SK-N-MC (cell line): ENCODE measurements at regions not wholly inside any gene's neighbourhood (a gene's known extent, or its start where the extent isn't known, plus 50 kb on each side); places are given as distances from the start of the nearest gene placed in this dataset.

Experiments used
- EZH2 ChIP-seq: fragments of 200-600 bp; sonication (generic); IDR thresholded peaks from one replicate; pipeline ENCODE4 v1.6.1; 2017; ENCODE audit warnings: antibody characterized with exemption
- FOXP2 ChIP-seq: optimal IDR thresholded peaks from 2 replicates; pipeline ENCODE3; 2011; ENCODE audit warnings: mild to moderate bottlenecking, moderate library complexity; ENCODE audit not compliant: insufficient read depth; ENCODE audit errors: extremely low read length, control extremely low read depth
- POLR2AphosphoS5 ChIP-seq: IDR thresholded peaks from 2 replicates; pipeline ENCODE4 v1.6.1; 2012; ENCODE audit warnings: mild to moderate bottlenecking, low read depth, low read length, borderline replicate concordance

DNA sequence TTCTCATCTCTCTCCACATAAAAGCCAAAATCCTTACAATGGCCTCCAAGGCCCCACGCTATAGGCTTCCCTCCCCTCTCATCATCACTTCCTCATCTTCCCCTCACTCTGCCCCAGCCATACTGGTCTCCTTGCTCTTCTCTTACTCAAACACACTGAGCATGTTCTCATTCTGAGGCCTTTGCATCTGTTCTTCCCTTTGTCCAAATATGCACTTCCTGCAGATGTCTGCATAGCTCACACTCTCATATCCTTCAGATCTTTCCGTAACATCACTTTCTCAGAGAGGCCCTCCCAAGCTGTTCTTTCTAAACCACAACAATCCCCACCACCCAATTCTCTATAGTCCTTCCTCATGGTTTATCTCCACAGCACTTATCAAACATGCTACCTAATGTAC is 284.1 kb downstream of the HHIPL2 start:
- no peak for TF ChIP-seq EZH2
- TF ChIP-seq POLR2AphosphoS5: no peak
- no peak for TF ChIP-seq FOXP2
